PC-9 (cell line): ENCODE measurements at regions not wholly inside any gene's neighbourhood (a gene's known extent, or its start where the extent isn't known, plus 50 kb on each side); places are given as distances from the start of the nearest gene placed in this dataset.

ENCODE experiments used
- CTCF ChIP-seq: fragments of 200-600 bp; sonication (generic); conservative IDR thresholded peaks from 2 replicates; pipeline ENCODE4 v1.6.1; 2017; ENCODE audit warnings: mixed run types, antibody characterized with exemption, mild to moderate bottlenecking, moderate library complexity
- EZH2 ChIP-seq: fragments of 200-600 bp; sonication (generic); IDR thresholded peaks from 2 replicates; pipeline ENCODE4 v1.8.0; 2017; ENCODE audit warnings: antibody characterized with exemption, low read depth

DNA sequence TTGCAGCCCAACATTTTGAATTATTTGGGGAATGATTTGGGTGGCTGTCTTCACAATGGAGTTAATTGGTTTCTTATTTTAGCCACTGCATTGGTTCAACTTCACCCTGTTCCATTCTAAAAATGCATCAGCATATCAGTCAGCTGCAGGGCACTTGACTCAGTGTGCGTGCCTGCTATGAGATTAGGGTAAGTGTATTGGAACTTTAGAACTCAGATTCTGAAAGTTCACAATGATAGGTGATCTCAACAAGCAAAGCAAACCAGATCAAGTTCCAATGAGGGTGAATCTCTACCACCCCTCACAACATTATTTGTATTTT lies 265.0 kb downstream of the ZPLD1 start:
- no peak for TF ChIP-seq CTCF
- TF ChIP-seq EZH2: no peak
